AG04449 (cell line): ENCODE measurements at regions not wholly inside any gene's neighbourhood (a gene's known extent, or its start where the extent isn't known, plus 50 kb on each side); places are given as distances from the start of the nearest gene placed in this dataset.

ENCODE experiments used
- CTCF ChIA-PET: fragments of 350-600 bp; formaldehyde crosslinking; extraction: SDS; loops from one replicate; lab custom pipeline; 2021; ENCODE audit warnings: antibody characterized with exemption; lab: Yijun Ruan, JAX
- POLR2A ChIA-PET: fragments of 400-600, 350-600 bp; formaldehyde crosslinking; extraction: SDS; loops from one replicate; lab custom pipeline; 2020; ENCODE audit warnings: antibody characterized with exemption, inconsistent platforms; lab: Yijun Ruan, JAX
- DNase-seq: peaks from one replicate; pipeline ENCODE4 v3.0.0-alpha.2; 2010; ENCODE audit warnings: low read depth, low spot score
- H3K4me3 ChIP-seq: 2 replicates; pipeline ENCODE4 v1.5.1; 2011; ENCODE audit warnings: low read depth, mild to moderate bottlenecking, control low read depth, low read length
- TF ChIP-seq, protein P1 (sequence below): IDR thresholded peaks from one replicate; pipeline ENCODE4 v1.5.1; 2011; ENCODE audit warnings: mild to moderate bottlenecking, moderate library complexity, low read length, control low read depth, inconsistent platforms; ENCODE audit not compliant: insufficient read depth; ENCODE audit errors: missing control alignments

DNA sequence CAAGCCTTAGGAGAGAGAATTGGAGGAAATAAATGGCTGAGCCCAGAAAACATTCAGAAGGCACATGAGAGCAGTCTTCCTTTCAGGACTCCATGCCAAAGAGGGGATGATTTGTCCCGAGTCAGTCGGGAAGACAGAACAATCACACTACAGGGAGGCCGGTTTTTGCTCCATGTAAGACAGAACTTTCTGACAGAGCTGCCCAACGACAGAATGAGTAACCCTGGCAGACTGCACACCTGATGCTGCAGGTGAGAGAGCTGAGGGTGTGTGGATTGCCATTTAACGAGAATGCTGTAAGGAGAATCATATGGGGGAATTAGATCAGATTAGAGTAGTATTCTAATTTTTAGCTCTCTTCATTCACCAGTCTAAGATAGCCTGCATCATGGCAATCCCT, 533.0 kb downstream of the EPHB1 start:
- POLR2A ChIA-PET, result no interaction called here
- TF ChIP-seq, protein P1, sequence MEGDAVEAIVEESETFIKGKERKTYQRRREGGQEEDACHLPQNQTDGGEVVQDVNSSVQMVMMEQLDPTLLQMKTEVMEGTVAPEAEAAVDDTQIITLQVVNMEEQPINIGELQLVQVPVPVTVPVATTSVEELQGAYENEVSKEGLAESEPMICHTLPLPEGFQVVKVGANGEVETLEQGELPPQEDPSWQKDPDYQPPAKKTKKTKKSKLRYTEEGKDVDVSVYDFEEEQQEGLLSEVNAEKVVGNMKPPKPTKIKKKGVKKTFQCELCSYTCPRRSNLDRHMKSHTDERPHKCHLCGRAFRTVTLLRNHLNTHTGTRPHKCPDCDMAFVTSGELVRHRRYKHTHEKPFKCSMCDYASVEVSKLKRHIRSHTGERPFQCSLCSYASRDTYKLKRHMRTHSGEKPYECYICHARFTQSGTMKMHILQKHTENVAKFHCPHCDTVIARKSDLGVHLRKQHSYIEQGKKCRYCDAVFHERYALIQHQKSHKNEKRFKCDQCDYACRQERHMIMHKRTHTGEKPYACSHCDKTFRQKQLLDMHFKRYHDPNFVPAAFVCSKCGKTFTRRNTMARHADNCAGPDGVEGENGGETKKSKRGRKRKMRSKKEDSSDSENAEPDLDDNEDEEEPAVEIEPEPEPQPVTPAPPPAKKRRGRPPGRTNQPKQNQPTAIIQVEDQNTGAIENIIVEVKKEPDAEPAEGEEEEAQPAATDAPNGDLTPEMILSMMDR, result no peak
- CTCF ChIA-PET, result no interaction called here
- no peak for DNase-seq
- H3K4me3 ChIP-seq, result no peak overlapping the region

GRCh38 chr3:135329479-135329878, 534.4 kb downstream of the EPHB1 start:
- DNase-seq, result no peak

DNA sequence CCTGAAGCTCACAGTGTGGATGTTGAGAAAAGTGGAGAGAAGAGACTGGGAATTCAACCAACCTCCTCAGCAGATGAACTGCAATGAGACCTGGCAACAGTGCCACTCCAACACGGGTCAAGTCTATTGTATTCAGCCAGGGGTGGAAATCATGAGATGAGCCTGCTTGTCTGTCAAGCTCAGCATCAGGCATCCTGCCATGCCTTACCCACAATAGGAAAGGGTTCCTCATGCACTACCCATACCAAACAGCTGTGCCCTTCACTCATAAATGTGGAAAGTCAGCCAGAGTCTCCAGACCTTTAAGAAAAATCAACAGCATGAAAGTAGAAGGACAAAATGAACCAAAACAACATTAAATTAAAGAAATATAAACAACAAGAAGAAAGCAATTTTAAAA, 542.1 kb downstream of the EPHB1 start:
- ChIA-PET CTCF (no interaction called here), POLR2A (no interaction called here)
- TF ChIP-seq, protein P1, result no peak
- no peak for DNase-seq
- H3K4me3 ChIP-seq, result no peak overlapping the region

More at GRCh38 chr3:135329479-135329878, 534.4 kb downstream of the EPHB1 start:
- ChIA-PET POLR2A (no interaction called here), CTCF (no interaction called here)
- no peak overlapping the region for H3K4me3 ChIP-seq
- TF ChIP-seq, protein P1, result no peak

- ChIA-PET POLR2A (no interaction called here), CTCF (no interaction called here)
- H3K4me3 ChIP-seq, result no peak overlapping the region
- TF ChIP-seq, protein P1, result no peak
- DNase-seq, result no peak
Measured at GRCh38 chr3:135348690-135349089, 553.6 kb downstream of the EPHB1 start.

DNA sequence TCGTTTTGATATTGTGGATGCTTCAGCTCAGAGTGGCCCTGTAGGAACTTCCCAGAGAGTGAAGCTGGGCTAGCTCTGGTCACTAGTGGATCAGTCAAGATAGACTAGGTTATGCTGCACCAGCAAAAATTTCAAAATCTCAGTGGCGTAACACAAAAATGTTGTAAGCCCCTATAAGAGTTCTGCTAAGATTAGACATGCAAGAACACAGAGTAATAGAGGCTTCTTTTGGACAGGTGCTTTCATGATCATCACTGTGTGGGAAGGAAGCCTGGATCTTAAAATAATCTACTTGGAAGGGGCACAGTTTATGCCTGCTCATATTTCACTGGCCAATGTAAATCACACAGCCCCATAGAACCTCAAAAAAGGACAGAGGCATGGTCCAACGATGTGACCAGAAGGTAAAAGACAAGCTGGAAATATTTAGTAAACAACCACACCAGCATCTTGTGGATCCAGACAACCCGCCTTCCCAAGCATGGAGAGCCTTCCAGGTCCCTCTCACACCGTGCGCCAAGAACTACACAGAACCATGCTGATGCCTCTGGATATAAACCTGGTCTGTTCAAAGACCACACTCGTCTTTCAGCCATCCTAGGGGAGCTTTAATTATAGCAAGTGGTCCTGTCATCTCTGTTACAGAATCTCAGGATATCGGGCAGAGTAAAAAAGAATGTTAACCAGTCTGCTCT, 554.3 kb downstream of the EPHB1 start:
- TF ChIP-seq, protein P1, result no peak
- H3K4me3 ChIP-seq, result no peak overlapping the region
- ChIA-PET CTCF (no interaction called here), POLR2A (no interaction called here)
- no peak for DNase-seq

DNA sequence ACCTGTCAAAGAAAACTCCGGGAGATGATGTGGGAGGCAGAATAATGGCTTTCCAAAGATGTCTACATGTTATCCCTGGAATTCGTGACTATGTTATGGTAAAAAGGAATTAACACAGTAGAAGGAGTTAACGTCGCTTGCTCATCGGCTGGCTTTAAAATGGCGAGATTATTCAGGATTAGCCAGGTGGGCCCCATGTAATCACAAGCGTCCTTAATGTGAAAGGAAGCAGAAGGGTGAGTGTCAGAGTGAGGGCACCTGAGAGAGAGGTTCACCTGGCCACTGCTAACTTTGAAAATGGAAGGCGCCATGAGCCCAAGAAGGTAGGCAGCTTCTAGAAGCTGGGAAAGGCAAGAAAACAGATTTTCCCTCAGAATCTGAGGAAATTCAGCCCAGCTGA, 557.2 kb downstream of the EPHB1 start:
- CTCF ChIA-PET, result no interaction called here
- TF ChIP-seq, protein P1, result no peak
- H3K4me3 ChIP-seq, result no peak overlapping the region
- no peak for DNase-seq
- POLR2A ChIA-PET, result no interaction called here
